ENCODE measurements at regions not wholly inside any gene's neighbourhood (a gene's known extent, or its start where the extent isn't known, plus 50 kb on each side); places are given as distances from the start of the nearest gene placed in this dataset.

- Histone ChIP-seq H3K9ac (ENCODE audit: low read depth, low read length) (no peak overlapping the region), H3K4me1 (ENCODE audit: control insufficient read depth, insufficient read depth, low read length) (peaks cover 7% of the 10 kb centered on the region; the same call in 1 of the 2 replicates), H2BK120ac (ENCODE audit: low read depth, low read length) (no peak overlapping the region), H3K79me1 (ENCODE audit: low read depth in 1 of 2, low read length in 2 of 2) (no peaks in the 10 kb centered on the region), H2AFZ (replicated peaks; ENCODE audit: low read length, poor library complexity) (no peak overlapping the region), H3K9me1 (ENCODE audit: insufficient read depth, low read length) (no peaks in the 10 kb centered on the region), H4K8ac (ENCODE audit: low read depth in 2 of 2, low read length in 2 of 2) (no peak overlapping the region), H2AK5ac (ENCODE audit: low read depth, low read length) (peak overlapping the region; percentile 33; the same call in 1 of the 2 replicates), H3K23ac (ENCODE audit: low read depth, low read length) (no peak overlapping the region), H3K4me2 (ENCODE audit: low read depth, low read length) (no peak overlapping the region), H3K56ac (ENCODE audit: extremely low read depth, insufficient read depth, low read length) (no peak overlapping the region), H3K27me3 (ENCODE audit: control insufficient read depth, insufficient read depth, low read length) (peaks cover 4% of the 10 kb centered on the region; the same call in 1 of the 2 replicates), H3K18ac (ENCODE audit: low read depth, low read length) (no peak overlapping the region), H2BK20ac (ENCODE audit: low read depth, low read length) (no peak overlapping the region), H3K4me3 (ENCODE audit: insufficient read depth, low read depth, low read length) (no peak overlapping the region), H4K91ac (ENCODE audit: insufficient read depth, low read depth, low read length) (0 out of 2 replicates have a peak overlapping the region, but pooled peaks have one; percentile 7), H3K36me3 (ENCODE audit: control insufficient read depth, insufficient read depth, low read length) (no peaks in the 10 kb centered on the region), H4K20me1 (ENCODE audit: insufficient read depth, low read length) (no peaks in the 10 kb centered on the region), H4K5ac (ENCODE audit: low read depth, low read length) (no peak overlapping the region), H2AK9ac (replicated peaks; ENCODE audit: low read depth, low read length, poor library complexity) (no peak overlapping the region), H3K27ac (ENCODE audit: insufficient read depth, low read length) (no peak overlapping the region), H3K14ac (replicated peaks; ENCODE audit: low read depth, low read length) (no peak overlapping the region), H3K9me3 (ENCODE audit: control insufficient read depth, insufficient read depth, low read length) (0 out of 2 replicates have a peak, but pooled peaks cover 2% of the 10 kb centered on the region), H2BK5ac (ENCODE audit: low read depth, low read length, poor library complexity, severe bottlenecking) (no peak overlapping the region), H3K4ac (ENCODE audit: low read depth, low read length) (no peak overlapping the region), H2BK15ac (ENCODE audit: low read depth, low read length) (no peak overlapping the region)
- TF ChIP-seq ELK1 (IDR thresholded peaks at IDR 0.05; ENCODE audit: borderline replicate concordance, low read depth, low read length) (no peak), RCOR1 (IDR thresholded peaks at IDR 0.05; ENCODE audit: insufficient replicate concordance, low read length) (no peak), USF2 (IDR thresholded peaks at IDR 0.05; ENCODE audit: low read depth, low read length) (no peak), MAFK (IDR thresholded peaks at IDR 0.05; ENCODE audit: low read depth, low read length) (no peak), NFE2L2 (IDR thresholded peaks at IDR 0.05; ENCODE audit: low read depth, low read length) (no peak), CTCF (conservative IDR thresholded peaks at IDR 0.05; ENCODE audit: low read depth, low read length) (no peak), MAZ (IDR thresholded peaks at IDR 0.05; ENCODE audit: borderline replicate concordance, low read depth, low read length) (no peak), CEBPB (IDR thresholded peaks at IDR 0.05; ENCODE audit: low read depth, low read length) (no peak), RFX5 (IDR thresholded peaks at IDR 0.05; ENCODE audit: low read depth, low read length) (no peak), SMC3 (IDR thresholded peaks at IDR 0.05; ENCODE audit: low read depth, low read length) (no peak), BHLHE40 (IDR thresholded peaks at IDR 0.05; ENCODE audit: low read depth, low read length) (no peak), MXI1 (IDR thresholded peaks at IDR 0.05; ENCODE audit: borderline replicate concordance, low read depth, low read length) (no peak), RAD21 (IDR thresholded peaks at IDR 0.05; ENCODE audit: low read length) (no peak), POLR2A (IDR thresholded peaks at IDR 0.05; ENCODE audit: low read depth, low read length) (no peak), FOS (IDR thresholded peaks at IDR 0.05; ENCODE audit: low read depth, low read length) (no peak), CHD1 (IDR thresholded peaks at IDR 0.05; ENCODE audit: low read depth, low read length) (no peak)
- in situ Hi-C loops (cut with MboI; ENCODE audit: low sequenced_read_pairs) (no loop called here), dilution Hi-C loops (cut with HindIII; ENCODE audit: low sequenced_read_pairs, unreplicated experiment) (no loop called here), intact Hi-C loops (cut with micrococcal nuclease) (no loop called here)
- CTCF ChIA-PET, result interaction anchor here (0.7 to 1.2 kb wide), 2 partner anchors 19 to 84 kb away, joined by 3 read pairs; no protein-coding TSS in a partner anchor
- DNase-seq, result peak; percentile 40
- ATAC-seq (ENCODE audit: low read depth), result peak; percentile 83
- BruUV-seq (replicated peaks), result no TSS peak
- POLR2A ChIA-PET (ENCODE audit: unreplicated experiment), result no interaction called here
- WGBS, 2 experiments (ENCODE audit: extremely low coverage in 2 of 2, insufficient read length in 1 of 2), result no CpG with 5 or more reads among the region's 5 CpGs
Observed at GRCh38 chr5:173829826-173830225, 58.3 kb upstream of the CPEB4 start.
